H9 (cell line): ENCODE measurements at regions not wholly inside any gene's neighbourhood (a gene's known extent, or its start where the extent isn't known, plus 50 kb on each side); places are given as distances from the start of the nearest gene placed in this dataset.

Source experiments
- DNase-seq: peaks from one replicate; pipeline ENCODE4 v3.0.0-alpha.2; 2017
- H2AFZ ChIP-seq: one replicate; pipeline ENCODE4 v1.6.1; 2013; ENCODE audit warnings: mild to moderate bottlenecking, low read length, control low read depth, moderate library complexity
- H2AK5ac ChIP-seq: 2 replicates; pipeline ENCODE4 v1.6.1; 2013; ENCODE audit warnings: low read length, control low read depth, mixed read lengths; ENCODE audit not compliant: insufficient read length
- H2BK120ac ChIP-seq: one replicate; pipeline ENCODE4 v1.6.1; 2013; ENCODE audit warnings: low read depth, mild to moderate bottlenecking, low read length, control low read depth, inconsistent platforms; ENCODE audit not compliant: poor library complexity, severe bottlenecking
- H2BK12ac ChIP-seq: 2 replicates; pipeline ENCODE4 v1.6.1; 2013; ENCODE audit warnings: low read length, control low read depth, mixed read lengths, low read depth; ENCODE audit not compliant: insufficient read length
- H2BK15ac ChIP-seq: 2 replicates; pipeline ENCODE4 v1.6.1; 2013; ENCODE audit warnings: low read depth, low read length, control low read depth
- H2BK20ac ChIP-seq: one replicate; pipeline ENCODE4 v1.6.1; 2013; ENCODE audit warnings: low read depth, mild to moderate bottlenecking, low read length, control low read depth, inconsistent platforms; ENCODE audit not compliant: poor library complexity, severe bottlenecking
- H2BK5ac ChIP-seq: 2 replicates; pipeline ENCODE4 v1.6.1; 2013; ENCODE audit warnings: low read length, control low read depth, mixed read lengths; ENCODE audit not compliant: insufficient read length
- H3K14ac ChIP-seq: 2 replicates; pipeline ENCODE4 v1.6.1; 2013; ENCODE audit warnings: low read length, control low read depth; ENCODE audit not compliant: insufficient read depth
- H3K18ac ChIP-seq: 2 replicates; pipeline ENCODE4 v1.6.1; 2013; ENCODE audit warnings: low read depth, mild to moderate bottlenecking, mixed read lengths, low read length, control low read depth; ENCODE audit not compliant: insufficient read length
- H3K23ac ChIP-seq: 2 replicates; pipeline ENCODE4 v1.6.1; 2013; ENCODE audit warnings: low read length, control low read depth, mixed read lengths, low read depth; ENCODE audit not compliant: insufficient read length
- H3K23me2 ChIP-seq: 2 replicates; pipeline ENCODE4 v1.6.1; 2013; ENCODE audit warnings: low read depth, mild to moderate bottlenecking, mixed read lengths, low read length, control low read depth; ENCODE audit not compliant: insufficient read length, poor library complexity, severe bottlenecking
- H3K27ac ChIP-seq: 2 replicates; pipeline ENCODE4 v1.5.1; 2013; ENCODE audit warnings: low read length, control low read depth, mixed read lengths, low read depth; ENCODE audit not compliant: insufficient read length
- H3K27me3 ChIP-seq: 2 replicates; pipeline ENCODE4 v1.6.1; 2013; ENCODE audit warnings: low read length, control low read depth, inconsistent platforms; ENCODE audit not compliant: insufficient read depth
- H3K4ac ChIP-seq: 2 replicates; pipeline ENCODE4 v1.6.1; 2013; ENCODE audit warnings: low read depth, mild to moderate bottlenecking, control low read depth, inconsistent platforms, low read length, moderate library complexity
- H3K4me1 ChIP-seq: 2 replicates; pipeline ENCODE4 v1.6.1; 2013; ENCODE audit warnings: low read length, control low read depth, inconsistent platforms; ENCODE audit not compliant: insufficient read depth
- H3K4me2 ChIP-seq: 2 replicates; pipeline ENCODE4 v1.6.1; 2013; ENCODE audit warnings: low read length, control low read depth, mixed read lengths; ENCODE audit not compliant: insufficient read length, insufficient read depth
- H3K56ac ChIP-seq: 2 replicates; pipeline ENCODE4 v1.6.1; 2013; ENCODE audit warnings: low read depth, mild to moderate bottlenecking, mixed read lengths, low read length, control low read depth; ENCODE audit not compliant: insufficient read length
- H3K79me1 ChIP-seq: 2 replicates; pipeline ENCODE4 v1.6.1; 2013; ENCODE audit warnings: low read depth, mild to moderate bottlenecking, moderate library complexity, low read length, control low read depth, inconsistent platforms; ENCODE audit not compliant: insufficient read depth, poor library complexity, severe bottlenecking
- H3K79me2 ChIP-seq: 2 replicates; pipeline ENCODE4 v1.6.1; 2013; ENCODE audit warnings: low read length, control low read depth, inconsistent platforms; ENCODE audit not compliant: insufficient read depth
- H3K9ac ChIP-seq: 2 replicates; pipeline ENCODE4 v1.6.1; 2013; ENCODE audit warnings: low read length, control low read depth, mixed read lengths; ENCODE audit not compliant: insufficient read length; ENCODE audit errors: extremely low read depth
- H3K9me3 ChIP-seq: one replicate; pipeline ENCODE4 v1.6.1; 2013; ENCODE audit warnings: low read depth, low read length, inconsistent platforms; ENCODE audit not compliant: control insufficient read depth
- H3T11ph ChIP-seq: one replicate; pipeline ENCODE4 v1.6.1; 2013; ENCODE audit warnings: mild to moderate bottlenecking, low read length, control low read depth, inconsistent platforms
- H4K20me1 ChIP-seq: one replicate; pipeline ENCODE4 v1.6.1; 2013; ENCODE audit not compliant: control insufficient read depth, insufficient read length, insufficient read depth
- H4K5ac ChIP-seq: 2 replicates; pipeline ENCODE4 v1.6.1; 2013; ENCODE audit warnings: low read depth, mild to moderate bottlenecking, mixed read lengths, low read length, control low read depth; ENCODE audit not compliant: insufficient read length
- H4K8ac ChIP-seq: replicated peaks from 2 replicates; pipeline ENCODE4 v1.6.1; 2013; ENCODE audit warnings: low read length, control low read depth, mixed read lengths, low read depth; ENCODE audit not compliant: insufficient read length
- H4K91ac ChIP-seq: 2 replicates; pipeline ENCODE4 v1.6.1; 2013; ENCODE audit warnings: low read depth, mild to moderate bottlenecking, moderate library complexity, mixed read lengths, low read length, control low read depth; ENCODE audit not compliant: insufficient read length
- H3K27ac Mint-ChIP-seq, 3 experiments: 2 replicates in 2 of 3; 3 replicates in 1 of 3; pipeline ENCODE4 v1.8.0; 2020 to 2021; ENCODE audit warnings: mixed read lengths in 3 of 3, mild to moderate bottlenecking in 1 of 3, moderate library complexity in 1 of 3
- H3K27me3 Mint-ChIP-seq: 2 replicates; pipeline ENCODE4 v1.8.0; 2021; ENCODE audit warnings: low read depth, mild to moderate bottlenecking, moderate library complexity, mixed read lengths
- H3K36me3 Mint-ChIP-seq, 3 experiments: 2 replicates in 2 of 3; 3 replicates in 1 of 3; pipeline ENCODE4 v1.8.0; 2020 to 2021; ENCODE audit warnings: low read depth in 3 of 3, mixed read lengths in 3 of 3; ENCODE audit not compliant: insufficient read depth in 1 of 3
- H3K4me1 Mint-ChIP-seq, 2 experiments: 2 replicates each; pipeline ENCODE4 v1.8.0; 2020; ENCODE audit warnings: mixed read lengths in 2 of 2
- H3K4me3 Mint-ChIP-seq, 2 experiments: 2 replicates in 1 of 2; 3 replicates in 1 of 2; pipeline ENCODE4 v1.8.0; 2020 to 2021; ENCODE audit warnings: mild to moderate bottlenecking in 2 of 2, mixed read lengths in 2 of 2, moderate library complexity in 1 of 2
- H3K9me3 Mint-ChIP-seq, 2 experiments: 2 replicates in 1 of 2; 3 replicates in 1 of 2; pipeline ENCODE4 v1.8.0; 2020; ENCODE audit warnings: mild to moderate bottlenecking in 2 of 2, mixed read lengths in 2 of 2, moderate library complexity in 1 of 2
- CTCF ChIP-seq: fragments of 200-600 bp; sonication (generic); conservative IDR thresholded peaks from 3 replicates; pipeline ENCODE4 v1.8.0; 2021; ENCODE audit warnings: antibody characterized with exemption, mild to moderate bottlenecking
- WGBS: extraction: QIAGEN DNeasy Blood & Tissue Kit; methylation state at CpG from one replicate; pipeline ENCODE4 v1.1.7; 2013; ENCODE audit warnings: missing lambda C conversion rate, low lambda C conversion rate, mixed read lengths; ENCODE audit not compliant: insufficient read length; ENCODE audit errors: extremely low coverage; 5-methylcytosine and 5-hydroxymethylcytosine counted together

GRCh38 chr10:128993443-128993842, 473.6 kb upstream of the MGMT start:
- Histone ChIP-seq H3K56ac (no peak overlapping the region), H3K79me1 (no peaks in the 10 kb centered on the region), H2BK5ac (no peak overlapping the region), H3K4me1 (no peaks in the 10 kb centered on the region), H2BK120ac (no peak overlapping the region), H3K9me3 (no peaks in the 10 kb centered on the region), H3K27ac (no peak overlapping the region), H3K23me2 (no peaks in the 10 kb centered on the region), H3K27me3 (no peaks in the 10 kb centered on the region), H2BK12ac (no peak overlapping the region), H3K23ac (no peak overlapping the region), H4K8ac (no peak overlapping the region), H2AFZ (no peak overlapping the region), H3K9ac (no peak overlapping the region), H3K18ac (peak overlapping the region; percentile 78), H4K5ac (no peak overlapping the region), H3K4ac (no peak overlapping the region), H2BK15ac (no peak overlapping the region), H2AK5ac (no peak overlapping the region), H2BK20ac (no peak overlapping the region), H3K79me2 (no peaks in the 10 kb centered on the region), H4K91ac (no peak overlapping the region), H3T11ph (no peak overlapping the region), H3K4me2 (no peak overlapping the region), H3K14ac (no peak overlapping the region), H4K20me1 (no peaks in the 10 kb centered on the region)
- Mint-ChIP-seq H3K4me1 (peaks cover 9 to 15% of the 10 kb centered on the region in 2 experiments), H3K36me3 (no peaks in the 10 kb centered on the region), H3K9me3 (no peaks in the 10 kb centered on the region), H3K27me3 (no peaks in the 10 kb centered on the region), H3K27ac (peak overlapping the region in 1 of 3 experiments; percentile 68; a peak in 1 of 7 replicates), H3K4me3 (no peak overlapping the region)
- no peak for DNase-seq
- WGBS: no CpG with 5 or more reads among the region's 8 CpGs
- no peak for TF ChIP-seq CTCF
